Uterus (tissue), 2 donors: ENCODE measurements at regions not wholly inside any gene's neighbourhood (a gene's known extent, or its start where the extent isn't known, plus 50 kb on each side); places are given as distances from the start of the nearest gene placed in this dataset.

Experiments
- CTCF ChIP-seq, 4 experiments: fragments of 200-600 bp in 2 of 4; fragments of 450-650 bp in 2 of 4; sonication (generic) in 2 of 4; IDR thresholded peaks; one replicate each; pipeline ENCODE4 v1.5.1; 2016 to 2019; ENCODE audit warnings: antibody characterized with exemption in 4 of 4, mild to moderate bottlenecking in 2 of 4, moderate library complexity in 1 of 4
- POLR2A ChIP-seq, 2 donors: fragments of 450-650 bp; IDR thresholded peaks; one replicate each; pipeline ENCODE4 v1.6.1; 2016; ENCODE audit warnings: antibody characterized with exemption in 2 of 2, mild to moderate bottlenecking in 1 of 2, moderate library complexity in 1 of 2

DNA sequence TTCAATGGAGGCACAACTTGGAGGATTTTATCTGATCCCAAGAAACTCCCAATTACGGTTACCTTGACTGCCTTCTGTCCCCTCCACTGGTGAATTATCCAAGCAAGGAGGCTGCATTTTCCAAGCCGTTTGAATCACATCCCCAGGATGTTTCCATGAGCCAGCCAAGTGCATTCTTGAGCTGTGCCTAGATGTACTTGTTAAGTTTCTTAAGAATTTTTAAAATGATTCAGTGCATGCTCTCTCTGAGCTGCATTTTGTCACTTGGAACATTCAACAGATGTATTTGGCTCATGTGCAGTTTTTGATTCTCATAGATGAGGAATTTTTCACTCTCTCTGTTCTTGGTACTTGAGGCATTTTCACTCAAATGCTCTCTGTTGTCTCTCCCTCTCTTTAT lies 202.6 kb upstream of the MYOCD start:
- TF ChIP-seq CTCF (IDR thresholded peaks at IDR 0.05): no peak
- TF ChIP-seq POLR2A (IDR thresholded peaks at IDR 0.05): no peak
